ENCODE measurements at regions not wholly inside any gene's neighbourhood (a gene's known extent, or its start where the extent isn't known, plus 50 kb on each side); places are given as distances from the start of the nearest gene placed in this dataset.

- no peaks in the 10 kb centered on the region for H3K9me3 ChIP-seq
- 74% methylated on average over 7 of the region's 8 CpGs for WGBS (ENCODE audit: insufficient coverage, low coverage, low lambda C conversion rate, missing lambda C conversion rate)
- ATAC-seq, result no peak
- no peak overlapping the region for H3K27ac ChIP-seq
- H3K4me1 ChIP-seq, result no peaks in the 10 kb centered on the region
- intact Hi-C loops (cut with DNase I), result no loop called here
- H3K4me3 ChIP-seq, result no peak overlapping the region
- DNase-seq, result no peak
- no peaks in the 10 kb centered on the region for H3K27me3 ChIP-seq
- no peaks in the 10 kb centered on the region for H3K36me3 ChIP-seq
- TF ChIP-seq POLR2A (IDR thresholded peaks at IDR 0.05), result no peak
- TF ChIP-seq, protein P1, sequence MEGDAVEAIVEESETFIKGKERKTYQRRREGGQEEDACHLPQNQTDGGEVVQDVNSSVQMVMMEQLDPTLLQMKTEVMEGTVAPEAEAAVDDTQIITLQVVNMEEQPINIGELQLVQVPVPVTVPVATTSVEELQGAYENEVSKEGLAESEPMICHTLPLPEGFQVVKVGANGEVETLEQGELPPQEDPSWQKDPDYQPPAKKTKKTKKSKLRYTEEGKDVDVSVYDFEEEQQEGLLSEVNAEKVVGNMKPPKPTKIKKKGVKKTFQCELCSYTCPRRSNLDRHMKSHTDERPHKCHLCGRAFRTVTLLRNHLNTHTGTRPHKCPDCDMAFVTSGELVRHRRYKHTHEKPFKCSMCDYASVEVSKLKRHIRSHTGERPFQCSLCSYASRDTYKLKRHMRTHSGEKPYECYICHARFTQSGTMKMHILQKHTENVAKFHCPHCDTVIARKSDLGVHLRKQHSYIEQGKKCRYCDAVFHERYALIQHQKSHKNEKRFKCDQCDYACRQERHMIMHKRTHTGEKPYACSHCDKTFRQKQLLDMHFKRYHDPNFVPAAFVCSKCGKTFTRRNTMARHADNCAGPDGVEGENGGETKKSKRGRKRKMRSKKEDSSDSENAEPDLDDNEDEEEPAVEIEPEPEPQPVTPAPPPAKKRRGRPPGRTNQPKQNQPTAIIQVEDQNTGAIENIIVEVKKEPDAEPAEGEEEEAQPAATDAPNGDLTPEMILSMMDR (IDR thresholded peaks at IDR 0.05), result no peak
These were observed 91.4 kb upstream of the DYNLRB2 start for GRCh38 chr16:80449392-80449791.

- H3K4me1 ChIP-seq, result no peaks in the 10 kb centered on the region
- no peak overlapping the region for H3K4me3 ChIP-seq
- TF ChIP-seq POLR2A (IDR thresholded peaks at IDR 0.05), result no peak
- TF ChIP-seq, protein P1 (IDR thresholded peaks at IDR 0.05), result no peak
- no peaks in the 10 kb centered on the region for H3K27me3 ChIP-seq
- H3K9me3 ChIP-seq, result no peaks in the 10 kb centered on the region
- no peaks in the 10 kb centered on the region for H3K36me3 ChIP-seq
- WGBS (ENCODE audit: insufficient coverage, low coverage, low lambda C conversion rate, missing lambda C conversion rate), result 86% methylated on average over 5 of the region's 5 CpGs
- no peak overlapping the region for H3K27ac ChIP-seq
- intact Hi-C loops (cut with DNase I), result no loop called here
- DNase-seq, result no peak
- no peak for ATAC-seq
These were observed 93.6 kb upstream of the DYNLRB2 start for GRCh38 chr16:80447241-80447640.

DNA sequence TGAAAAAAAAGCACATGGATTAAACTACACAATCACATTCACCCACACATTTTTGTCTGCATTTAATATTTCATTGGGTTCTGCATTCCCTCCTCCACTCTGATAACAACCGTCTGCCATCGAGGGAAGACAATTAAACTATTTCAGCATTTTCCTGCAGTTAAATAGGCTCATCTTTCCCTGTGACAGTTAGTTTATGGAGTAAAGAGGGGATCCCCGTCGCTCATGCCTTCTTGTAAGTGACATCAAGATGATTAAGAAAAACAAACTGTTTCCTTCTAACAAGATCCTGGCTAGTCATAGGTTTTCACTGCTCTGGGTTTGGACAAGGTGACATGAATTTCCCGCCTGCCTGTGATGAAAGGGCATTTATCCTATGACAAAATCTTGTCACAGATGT lies 98.0 kb upstream of the DYNLRB2 start:
- DNase-seq, result no peak
- H3K27me3 ChIP-seq, result no peaks in the 10 kb centered on the region
- no peak for ATAC-seq
- no peaks in the 10 kb centered on the region for H3K9me3 ChIP-seq
- WGBS (ENCODE audit: insufficient coverage, low coverage, low lambda C conversion rate, missing lambda C conversion rate), result 65% methylated on average over 5 of the region's 5 CpGs
- intact Hi-C loops (cut with DNase I), result no loop called here
- H3K4me3 ChIP-seq, result no peak overlapping the region
- TF ChIP-seq, protein P1 (IDR thresholded peaks at IDR 0.05), result no peak
- no peak for TF ChIP-seq POLR2A (IDR thresholded peaks at IDR 0.05)
- H3K36me3 ChIP-seq, result no peaks in the 10 kb centered on the region
- no peaks in the 10 kb centered on the region for H3K4me1 ChIP-seq
- H3K27ac ChIP-seq, result no peak overlapping the region

GRCh38 chr16:80441935-80442334 lies 98.9 kb upstream of the DYNLRB2 start:
- Histone ChIP-seq H3K4me1 (no peaks in the 10 kb centered on the region), H3K27me3 (no peaks in the 10 kb centered on the region), H3K9me3 (no peaks in the 10 kb centered on the region), H3K36me3 (no peaks in the 10 kb centered on the region), H3K4me3 (no peak overlapping the region), H3K27ac (no peak overlapping the region)
- 85% methylated on average over 1 of the region's 1 CpG for WGBS (ENCODE audit: insufficient coverage, low coverage, low lambda C conversion rate, missing lambda C conversion rate)
- DNase-seq (no peak), ATAC-seq (no peak)
- intact Hi-C loops (cut with DNase I), result no loop called here
- TF ChIP-seq, protein P1 (IDR thresholded peaks at IDR 0.05), result no peak
- TF ChIP-seq POLR2A (IDR thresholded peaks at IDR 0.05), result no peak

GRCh38 chr16:80440667-80441066 lies 100.1 kb upstream of the DYNLRB2 start:
- no peak for TF ChIP-seq POLR2A (IDR thresholded peaks at IDR 0.05)
- TF ChIP-seq, protein P1 (IDR thresholded peaks at IDR 0.05), result no peak
- peak in 3 of 4 donors; percentile 33 to 83 (median 37) for ATAC-seq
- H3K27me3 ChIP-seq, result no peaks in the 10 kb centered on the region
- H3K9me3 ChIP-seq, result no peaks in the 10 kb centered on the region
- H3K36me3 ChIP-seq, result no peaks in the 10 kb centered on the region
- 39% methylated on average over 2 of the region's 2 CpGs for WGBS (ENCODE audit: insufficient coverage, low coverage, low lambda C conversion rate, missing lambda C conversion rate)
- H3K27ac ChIP-seq, result no peak overlapping the region
- DNase-seq, result no peak
- no peaks in the 10 kb centered on the region for H3K4me1 ChIP-seq
- intact Hi-C loops (cut with DNase I), result no loop called here
- H3K4me3 ChIP-seq, result no peak overlapping the region

All from right lobe of liver (tissue), 6 donors.